ENCODE measurements at regions not wholly inside any gene's neighbourhood (a gene's known extent, or its start where the extent isn't known, plus 50 kb on each side); places are given as distances from the start of the nearest gene placed in this dataset.

DNA sequence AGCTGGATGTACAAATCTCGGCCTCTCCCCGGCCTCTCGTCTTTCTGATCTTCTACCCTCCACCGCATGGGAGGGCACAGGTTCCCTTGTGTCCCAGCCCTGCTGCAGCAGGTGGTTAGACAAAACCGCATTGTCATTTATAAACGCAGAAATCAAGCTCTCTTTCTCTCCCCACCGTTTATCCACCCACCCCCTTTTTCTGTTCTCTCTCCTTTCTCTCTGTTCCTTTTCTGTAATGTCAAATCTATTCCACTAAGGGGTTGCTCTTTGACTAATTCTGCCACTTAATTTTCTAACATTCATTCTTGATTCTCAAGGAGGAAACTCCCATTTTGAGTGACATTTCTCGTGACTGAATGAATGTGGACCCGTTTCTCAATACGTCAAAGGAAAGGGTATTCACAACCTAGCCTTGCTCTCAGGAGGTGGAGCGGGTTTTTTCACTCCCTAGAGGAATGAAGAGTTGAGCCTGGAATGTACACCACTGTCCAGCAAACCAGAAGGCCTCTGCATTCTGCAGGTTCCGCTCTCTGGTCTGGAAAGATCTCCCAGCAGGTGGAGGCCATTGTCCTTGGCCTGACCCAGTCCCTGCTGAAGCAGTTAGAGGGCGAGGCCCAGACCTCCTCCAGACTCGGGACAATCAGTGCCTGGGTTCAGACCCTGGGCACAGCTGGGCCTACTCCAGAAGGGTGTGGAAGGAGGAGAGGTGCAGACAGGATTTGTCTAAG is 70.9 kb upstream of the ENPP6 start:
- H3K9ac ChIP-seq (ENCODE audit: extremely low read depth, insufficient read length, low read length) = no peak overlapping the region
- peaks cover 16 to 17% of the 10 kb centered on the region in 2 experiments for H3K4me1 Mint-ChIP-seq
- H3K27ac ChIP-seq (ENCODE audit: insufficient read length, low read depth, low read length) = no peak overlapping the region
- H3K79me1 ChIP-seq (ENCODE audit: insufficient read depth, low read depth, low read length, poor library complexity, severe bottlenecking) = no peaks in the 10 kb centered on the region
- H2BK12ac ChIP-seq (ENCODE audit: insufficient read length, low read depth, low read length) = no peak overlapping the region
- H2AFZ ChIP-seq (ENCODE audit: low read length) = no peak overlapping the region
- H3K18ac ChIP-seq (ENCODE audit: insufficient read length, low read depth, low read length) = no peak overlapping the region
- no peaks in the 10 kb centered on the region for H3K4me1 ChIP-seq (ENCODE audit: insufficient read depth, low read length)
- H3K79me2 ChIP-seq (ENCODE audit: insufficient read depth, low read length) = no peaks in the 10 kb centered on the region
- no peak overlapping the region for H2BK120ac ChIP-seq (ENCODE audit: low read depth, low read length, poor library complexity, severe bottlenecking)
- no peak overlapping the region for H3K56ac ChIP-seq (ENCODE audit: insufficient read length, low read depth, low read length)
- H2AK5ac ChIP-seq (ENCODE audit: insufficient read length, low read length) = no peak overlapping the region
- H3K23me2 ChIP-seq (ENCODE audit: insufficient read length, low read depth, low read length, poor library complexity, severe bottlenecking) = no peaks in the 10 kb centered on the region
- no peak overlapping the region for H3K14ac ChIP-seq (ENCODE audit: insufficient read depth, low read length)
- H3K4me3 Mint-ChIP-seq = no peak overlapping the region
- no CpG with 5 or more reads among the region's 14 CpGs for WGBS (ENCODE audit: extremely low coverage, insufficient read length, low lambda C conversion rate)
- no peaks in the 10 kb centered on the region for H3K9me3 ChIP-seq (ENCODE audit: control insufficient read depth, low read depth, low read length)
- H4K20me1 ChIP-seq (ENCODE audit: control insufficient read depth, insufficient read depth, insufficient read length) = no peaks in the 10 kb centered on the region
- no peak for DNase-seq
- H4K5ac ChIP-seq (ENCODE audit: insufficient read length, low read depth, low read length) = no peak overlapping the region
- H4K8ac ChIP-seq (replicated peaks; ENCODE audit: insufficient read length, low read depth, low read length) = no peak overlapping the region
- H4K91ac ChIP-seq (ENCODE audit: insufficient read length, low read depth, low read length) = no peak overlapping the region
- H2BK5ac ChIP-seq (ENCODE audit: insufficient read length, low read length) = no peak overlapping the region
- no peak overlapping the region for H2BK15ac ChIP-seq (ENCODE audit: low read depth, low read length)
- no peak overlapping the region for H2BK20ac ChIP-seq (ENCODE audit: low read depth, low read length, poor library complexity, severe bottlenecking)
- no peaks in the 10 kb centered on the region for H3K27me3 Mint-ChIP-seq (ENCODE audit: low read depth)
- H3K23ac ChIP-seq (ENCODE audit: insufficient read length, low read depth, low read length) = no peak overlapping the region
- no peak overlapping the region for H3T11ph ChIP-seq (ENCODE audit: low read length)
- no peaks in the 10 kb centered on the region for H3K9me3 Mint-ChIP-seq
- no peak overlapping the region for H3K27ac Mint-ChIP-seq
- no peak overlapping the region for H3K4ac ChIP-seq (ENCODE audit: low read depth, low read length)
- no peak overlapping the region for H3K4me2 ChIP-seq (ENCODE audit: insufficient read depth, insufficient read length, low read length)
- TF ChIP-seq, protein P1, sequence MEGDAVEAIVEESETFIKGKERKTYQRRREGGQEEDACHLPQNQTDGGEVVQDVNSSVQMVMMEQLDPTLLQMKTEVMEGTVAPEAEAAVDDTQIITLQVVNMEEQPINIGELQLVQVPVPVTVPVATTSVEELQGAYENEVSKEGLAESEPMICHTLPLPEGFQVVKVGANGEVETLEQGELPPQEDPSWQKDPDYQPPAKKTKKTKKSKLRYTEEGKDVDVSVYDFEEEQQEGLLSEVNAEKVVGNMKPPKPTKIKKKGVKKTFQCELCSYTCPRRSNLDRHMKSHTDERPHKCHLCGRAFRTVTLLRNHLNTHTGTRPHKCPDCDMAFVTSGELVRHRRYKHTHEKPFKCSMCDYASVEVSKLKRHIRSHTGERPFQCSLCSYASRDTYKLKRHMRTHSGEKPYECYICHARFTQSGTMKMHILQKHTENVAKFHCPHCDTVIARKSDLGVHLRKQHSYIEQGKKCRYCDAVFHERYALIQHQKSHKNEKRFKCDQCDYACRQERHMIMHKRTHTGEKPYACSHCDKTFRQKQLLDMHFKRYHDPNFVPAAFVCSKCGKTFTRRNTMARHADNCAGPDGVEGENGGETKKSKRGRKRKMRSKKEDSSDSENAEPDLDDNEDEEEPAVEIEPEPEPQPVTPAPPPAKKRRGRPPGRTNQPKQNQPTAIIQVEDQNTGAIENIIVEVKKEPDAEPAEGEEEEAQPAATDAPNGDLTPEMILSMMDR (conservative IDR thresholded peaks at IDR 0.05) = no peak
- no peaks in the 10 kb centered on the region for H3K27me3 ChIP-seq (ENCODE audit: insufficient read depth, low read length)
- no peaks in the 10 kb centered on the region for H3K36me3 Mint-ChIP-seq (ENCODE audit: insufficient read depth in 1 of 3, low read depth in 3 of 3)
